Transverse colon (tissue), 4 donors: ENCODE measurements at regions not wholly inside any gene's neighbourhood (a gene's known extent, or its start where the extent isn't known, plus 50 kb on each side); places are given as distances from the start of the nearest gene placed in this dataset.

Experiments
- EP300 ChIP-seq: sonication (generic); formaldehyde crosslinking; IDR thresholded peaks from one replicate; pipeline ENCODE4 v1.6.1; 2017; ENCODE audit warnings: antibody characterized with exemption, low read depth
- POLR2A ChIP-seq: fragments of 450-650 bp; IDR thresholded peaks from one replicate; pipeline ENCODE4 v1.6.1; 2016; ENCODE audit warnings: antibody characterized with exemption, mild to moderate bottlenecking, moderate library complexity
- POLR2AphosphoS5 ChIP-seq, 3 donors: sonication (generic); formaldehyde crosslinking; IDR thresholded peaks; one replicate each; pipeline ENCODE4 v1.6.1; 2016; ENCODE audit warnings: antibody characterized with exemption in 3 of 3
- TF ChIP-seq, protein P1 (sequence below), 5 experiments: fragments of 200-600 bp in 3 of 5; fragments of 450-650 bp in 2 of 5; sonication (generic) in 3 of 5; IDR thresholded peaks; 1 replicate in 2 of 5; 2 replicates in 3 of 5; pipeline ENCODE4 v1.5.1; 2016 to 2017; ENCODE audit warnings: antibody characterized with exemption in 5 of 5, inconsistent platforms in 3 of 5, mild to moderate bottlenecking in 2 of 5, moderate library complexity in 1 of 5

DNA sequence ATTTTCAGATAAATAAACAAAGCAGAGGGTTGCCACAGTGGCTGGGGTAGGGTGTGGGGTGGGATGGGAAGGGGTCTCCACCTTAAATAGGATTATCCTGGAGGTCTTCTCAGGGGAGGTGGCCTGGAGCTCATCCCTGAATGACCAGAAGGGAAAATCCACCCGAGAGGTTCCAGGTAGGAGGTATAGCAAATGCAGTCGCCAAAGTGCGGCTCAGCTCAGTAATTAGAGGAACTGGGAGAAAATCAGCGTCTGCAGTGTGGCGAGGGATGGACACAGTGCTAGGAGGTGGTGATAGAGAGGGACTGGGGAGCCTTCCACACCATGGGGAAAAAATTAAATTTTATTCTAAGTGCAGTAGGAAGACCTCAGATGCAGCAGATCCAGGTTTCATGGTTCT lies 584.5 kb downstream of the MATN1 start:
- TF ChIP-seq, protein P1, sequence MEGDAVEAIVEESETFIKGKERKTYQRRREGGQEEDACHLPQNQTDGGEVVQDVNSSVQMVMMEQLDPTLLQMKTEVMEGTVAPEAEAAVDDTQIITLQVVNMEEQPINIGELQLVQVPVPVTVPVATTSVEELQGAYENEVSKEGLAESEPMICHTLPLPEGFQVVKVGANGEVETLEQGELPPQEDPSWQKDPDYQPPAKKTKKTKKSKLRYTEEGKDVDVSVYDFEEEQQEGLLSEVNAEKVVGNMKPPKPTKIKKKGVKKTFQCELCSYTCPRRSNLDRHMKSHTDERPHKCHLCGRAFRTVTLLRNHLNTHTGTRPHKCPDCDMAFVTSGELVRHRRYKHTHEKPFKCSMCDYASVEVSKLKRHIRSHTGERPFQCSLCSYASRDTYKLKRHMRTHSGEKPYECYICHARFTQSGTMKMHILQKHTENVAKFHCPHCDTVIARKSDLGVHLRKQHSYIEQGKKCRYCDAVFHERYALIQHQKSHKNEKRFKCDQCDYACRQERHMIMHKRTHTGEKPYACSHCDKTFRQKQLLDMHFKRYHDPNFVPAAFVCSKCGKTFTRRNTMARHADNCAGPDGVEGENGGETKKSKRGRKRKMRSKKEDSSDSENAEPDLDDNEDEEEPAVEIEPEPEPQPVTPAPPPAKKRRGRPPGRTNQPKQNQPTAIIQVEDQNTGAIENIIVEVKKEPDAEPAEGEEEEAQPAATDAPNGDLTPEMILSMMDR (IDR thresholded peaks at IDR 0.05), result no peak
- TF ChIP-seq POLR2A, result no peak
- no peak for TF ChIP-seq POLR2AphosphoS5 (IDR thresholded peaks at IDR 0.05)
- TF ChIP-seq EP300, result no peak
